ENCODE measurements at regions not wholly inside any gene's neighbourhood (a gene's known extent, or its start where the extent isn't known, plus 50 kb on each side); places are given as distances from the start of the nearest gene placed in this dataset.

- TF ChIP-seq CTCF (conservative IDR thresholded peaks at IDR 0.05) = no peak
- TF ChIP-seq ZFX (IDR thresholded peaks at IDR 0.05) = no peak
These were observed 333.6 kb upstream of the DAB2 start for GRCh38 chr5:39758426-39758825.
